ENCODE measurements at regions not wholly inside any gene's neighbourhood (a gene's known extent, or its start where the extent isn't known, plus 50 kb on each side); places are given as distances from the start of the nearest gene placed in this dataset.

GRCh38 chr12:69057742-69058141 lies 124.8 kb upstream of the CPM start:
- TF ChIP-seq CTCF (conservative IDR thresholded peaks at IDR 0.05; ENCODE audit: control insufficient read depth, insufficient read depth, low read depth, low read length) = no peak
- DNase-seq (ENCODE audit: low read depth) = no peak

GRCh38 chr12:69059465-69060457 lies 126.8 kb upstream of the CPM start:
- peak; percentile 97 for DNase-seq (ENCODE audit: low read depth)
- H3K4me3 ChIP-seq (ENCODE audit: control insufficient read depth, low read depth, low read length) = no peak overlapping the region
- no peak for TF ChIP-seq CTCF (conservative IDR thresholded peaks at IDR 0.05; ENCODE audit: control insufficient read depth, insufficient read depth, low read depth, low read length)

More at GRCh38 chr12:69057742-69058141, 124.8 kb upstream of the CPM start:
- no peak overlapping the region for H3K4me3 ChIP-seq (ENCODE audit: control insufficient read depth, low read depth, low read length)

- DNase-seq (ENCODE audit: low read depth) = no peak
- H3K4me3 ChIP-seq (ENCODE audit: control insufficient read depth, low read depth, low read length) = no peak overlapping the region
- no peak for TF ChIP-seq CTCF (conservative IDR thresholded peaks at IDR 0.05; ENCODE audit: control insufficient read depth, insufficient read depth, low read depth, low read length)
These were observed 128.6 kb upstream of the CPM start for GRCh38 chr12:69061574-69061973.

GRCh38 chr12:69062621-69063237 lies 129.8 kb upstream of the CPM start:
- no peak for TF ChIP-seq CTCF (conservative IDR thresholded peaks at IDR 0.05; ENCODE audit: control insufficient read depth, insufficient read depth, low read depth, low read length)
- no peak overlapping the region for H3K4me3 ChIP-seq (ENCODE audit: control insufficient read depth, low read depth, low read length)
- no peak for DNase-seq (ENCODE audit: low read depth)

DNA sequence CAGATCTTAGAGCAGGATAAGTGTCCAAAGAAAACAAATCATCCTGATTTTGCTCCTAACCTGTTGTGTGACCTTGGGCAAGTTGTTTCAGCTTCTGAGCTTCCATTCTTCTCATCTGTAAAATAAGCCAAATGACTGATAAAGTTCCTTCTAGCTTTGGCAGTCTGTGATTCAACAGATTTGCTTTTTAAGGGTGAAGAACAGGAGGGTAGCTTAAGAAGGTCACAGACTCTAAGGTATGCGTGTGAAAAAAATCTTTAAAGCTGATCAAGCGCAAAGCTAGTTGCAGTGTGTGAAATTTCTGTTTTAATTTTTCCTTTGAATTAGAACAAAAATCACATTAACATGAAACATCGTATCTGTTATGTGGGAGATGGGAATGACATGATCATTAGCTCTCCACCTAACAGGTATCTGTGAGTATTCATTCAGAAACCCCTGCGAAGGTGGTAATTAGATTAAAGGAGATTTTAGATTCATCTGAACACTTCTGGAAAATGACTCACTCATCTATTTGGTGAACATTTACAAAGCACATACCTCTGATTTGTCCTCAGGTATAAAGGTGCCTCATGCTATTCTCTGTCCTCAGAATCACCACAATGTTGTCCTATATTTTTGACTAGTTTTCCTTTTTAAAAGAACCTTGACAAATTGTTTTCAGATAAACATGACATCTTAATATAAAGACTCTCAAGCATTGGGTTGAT lies 131.9 kb upstream of the CPM start:
- DNase-seq (ENCODE audit: low read depth) = no peak
- no peak for TF ChIP-seq CTCF (conservative IDR thresholded peaks at IDR 0.05; ENCODE audit: control insufficient read depth, insufficient read depth, low read depth, low read length)
- no peak overlapping the region for H3K4me3 ChIP-seq (ENCODE audit: control insufficient read depth, low read depth, low read length)

- H3K4me3 ChIP-seq (ENCODE audit: control insufficient read depth, low read depth, low read length) = no peak overlapping the region
- DNase-seq (ENCODE audit: low read depth) = no peak
- no peak for TF ChIP-seq CTCF (conservative IDR thresholded peaks at IDR 0.05; ENCODE audit: control insufficient read depth, insufficient read depth, low read depth, low read length)
These were observed 132.8 kb upstream of the CPM start for GRCh38 chr12:69065775-69066174.
